B cell (primary cell): ENCODE measurements at regions not wholly inside any gene's neighbourhood (a gene's known extent, or its start where the extent isn't known, plus 50 kb on each side); places are given as distances from the start of the nearest gene placed in this dataset.

Experiments
- ATAC-seq: fragments of 200-7000 bp; cut with Tn5 transposase; one replicate; pipeline ENCODE4 v1.10.0; 2021; ENCODE audit warnings: low read depth, mild to moderate bottlenecking, moderate number of reproducible peaks, moderate library complexity
- CTCF ChIA-PET: fragments of 350-600 bp; sonication (Branson Sonifier 250); formaldehyde crosslinking; loops from one replicate; lab custom pipeline; 2021; ENCODE audit warnings: antibody characterized with exemption, inconsistent platforms; lab: Charles Lee
- POLR2A ChIA-PET: fragments of 350-600 bp; sonication (Branson Sonifier 250); formaldehyde crosslinking; loops from one replicate; lab custom pipeline; 2021; ENCODE audit warnings: antibody characterized with exemption; lab: Charles Lee
- DNase-seq: peaks from one replicate; pipeline ENCODE4 v3.0.0; 2013
- H2AFZ ChIP-seq: 2 replicates; pipeline ENCODE4 v1.6.1; 2012; ENCODE audit warnings: mild to moderate bottlenecking, low read depth, low read length; ENCODE audit not compliant: insufficient read depth, poor library complexity, severe bottlenecking
- H3K27ac ChIP-seq, 2 donors: 1 replicate in 1 of 2; 2 replicates in 1 of 2; pipeline ENCODE4 v1.5.1; 2012 to 2013; ENCODE audit warnings: low read length in 2 of 2, mild to moderate bottlenecking in 2 of 2, moderate library complexity in 1 of 2
- H3K27me3 ChIP-seq, 4 experiments: fragments of 200-600 bp in 1 of 4; sonication (generic) in 1 of 4; replicated peaks in 1 of 4; 1 replicate in 2 of 4; 2 replicates in 2 of 4; pipeline versions ENCODE4 v1.6.1 to v1.7.0; 2013 to 2016; ENCODE audit warnings: low read length in 3 of 4, mild to moderate bottlenecking in 2 of 4, mixed read lengths in 1 of 4, moderate library complexity in 1 of 4; ENCODE audit not compliant: insufficient read depth in 4 of 4, control insufficient read depth in 3 of 4; ENCODE audit errors: control extremely low read depth in 1 of 4
- H3K36me3 ChIP-seq, 2 experiments: replicated peaks in 1 of 2; 1 replicate in 1 of 2; 2 replicates in 1 of 2; pipeline versions ENCODE4 v1.6.1 to v1.7.1; 2013; ENCODE audit warnings: low read length in 1 of 2; ENCODE audit not compliant: insufficient read depth in 2 of 2, control insufficient read depth in 1 of 2; ENCODE audit errors: control extremely low read depth in 1 of 2, extremely low read depth in 1 of 2
- H3K4me1 ChIP-seq, 2 donors: fragments of 200-600 bp in 1 of 2; sonication (generic) in 1 of 2; 1 replicate in 1 of 2; 2 replicates in 1 of 2; pipeline versions ENCODE4 v1.5.1 to v1.6.1; 2013 to 2017; ENCODE audit warnings: low read length in 2 of 2; ENCODE audit not compliant: control insufficient read depth in 2 of 2, insufficient read depth in 2 of 2
- H3K4me2 ChIP-seq: replicated peaks from 2 replicates; pipeline ENCODE3; 2012; ENCODE audit warnings: mild to moderate bottlenecking, low read depth, low read length; ENCODE audit not compliant: poor library complexity, severe bottlenecking
- H3K4me3 ChIP-seq, 5 experiments: fragments of 200-600 bp in 1 of 5; sonication (generic) in 1 of 5; 1 replicate in 3 of 5; 2 replicates in 2 of 5; pipeline versions ENCODE4 v1.5.1 to v1.7.0; 2011 to 2016; ENCODE audit warnings: low read length in 4 of 5, mild to moderate bottlenecking in 4 of 5, low read depth in 2 of 5, control low read depth in 1 of 5, moderate library complexity in 1 of 5; ENCODE audit not compliant: insufficient read depth in 1 of 5; ENCODE audit errors: control extremely low read depth in 1 of 5, extremely low read depth in 1 of 5
- H3K79me2 ChIP-seq: fragments of 200-600 bp; sonication (generic); one replicate; pipeline ENCODE4 v1.6.0; 2016; ENCODE audit warnings: low read length; ENCODE audit not compliant: control insufficient read depth, insufficient read depth
- H3K9ac ChIP-seq: fragments of 200-600 bp; sonication (generic); 2 replicates; pipeline ENCODE4 v1.6.1; 2017; ENCODE audit warnings: mild to moderate bottlenecking, low read length, moderate library complexity
- H3K9me3 ChIP-seq, 3 donors: one replicate each; pipeline versions ENCODE4 v1.6.1 to v1.7.1; 2013; ENCODE audit warnings: low read length in 2 of 3; ENCODE audit not compliant: control insufficient read depth in 2 of 3, insufficient read depth in 1 of 3; ENCODE audit errors: control extremely low read depth in 1 of 3
- H4K20me1 ChIP-seq: 2 replicates; pipeline ENCODE4 v1.6.0; 2012; ENCODE audit warnings: mild to moderate bottlenecking, low read length; ENCODE audit not compliant: insufficient read depth, control insufficient read depth, poor library complexity, severe bottlenecking
- H3K27ac Mint-ChIP-seq: one replicate; pipeline ENCODE4 v1.8.0; 2021; ENCODE audit warnings: mixed read lengths
- H3K27me3 Mint-ChIP-seq: one replicate; pipeline ENCODE4 v1.8.0; 2021; ENCODE audit warnings: mixed read lengths
- H3K4me1 Mint-ChIP-seq: one replicate; pipeline ENCODE4 v1.8.0; 2021; ENCODE audit warnings: mixed read lengths
- H3K4me3 Mint-ChIP-seq: one replicate; pipeline ENCODE4 v1.8.0; 2021; ENCODE audit warnings: mixed read lengths
- H3K9me3 Mint-ChIP-seq: one replicate; pipeline ENCODE4 v1.8.0; 2022; ENCODE audit warnings: mixed read lengths; ENCODE audit not compliant: insufficient read depth
- CTCF ChIP-seq: fragments of 200-600 bp; IDR thresholded peaks from one replicate; pipeline ENCODE4 v1.8.0; 2022; ENCODE audit warnings: antibody characterized with exemption, mild to moderate bottlenecking
- EZH2 ChIP-seq: IDR thresholded peaks from 2 replicates; pipeline ENCODE4 v1.6.1; 2012; ENCODE audit warnings: borderline replicate concordance, low read depth, mild to moderate bottlenecking, moderate library complexity, low read length; ENCODE audit not compliant: insufficient read depth, poor library complexity, severe bottlenecking
- WGBS: methylation state at CpG from one replicate; pipeline ENCODE4 v1.1.5; 2013; ENCODE audit warnings: missing lambda C conversion rate; ENCODE audit not compliant: insufficient coverage; 5-methylcytosine and 5-hydroxymethylcytosine counted together
- intact Hi-C: fragments of 100-400 bp; cut with micrococcal nuclease; formaldehyde crosslinking; loops from one replicate; pipeline ENCODE4 v1.10.0; 2022

GRCh38 chrX:148382983-148383382 is 117.4 kb upstream of the AFF2 start:
- Histone ChIP-seq H3K4me2 (no peak overlapping the region), H3K9me3 (no peaks in the 10 kb centered on the region), H2AFZ (no peak overlapping the region), H3K27me3 (no peaks in the 10 kb centered on the region), H3K9ac (no peak overlapping the region), H3K79me2 (no peaks in the 10 kb centered on the region), H3K4me1 (peaks cover 20 to 21% of the 10 kb centered on the region in 2 donors), H3K27ac (no peak overlapping the region), H3K36me3 (no peaks in the 10 kb centered on the region), H4K20me1 (no peaks in the 10 kb centered on the region), H3K4me3 (no peak overlapping the region)
- DNase-seq: no peak
- WGBS: 100% methylated on average over 1 of the region's 2 CpGs
- CTCF ChIA-PET: no interaction called here
- no peak overlapping the region for H3K27ac Mint-ChIP-seq
- intact Hi-C loops: no loop called here
- ATAC-seq: no peak
- TF ChIP-seq CTCF: no peak
- no peak for TF ChIP-seq EZH2
- POLR2A ChIA-PET: no interaction called here
- peaks cover 27% of the 10 kb centered on the region for H3K4me1 Mint-ChIP-seq
- no peak overlapping the region for H3K4me3 Mint-ChIP-seq
- H3K27me3 Mint-ChIP-seq: no peaks in the 10 kb centered on the region
- no peaks in the 10 kb centered on the region for H3K9me3 Mint-ChIP-seq

- TF ChIP-seq EZH2 (no peak), CTCF (no peak)
- ATAC-seq: no peak
- no peaks in the 10 kb centered on the region for H3K36me3 ChIP-seq
Observed at GRCh38 chrX:148385471-148385870, 114.9 kb upstream of the AFF2 start.

More at GRCh38 chrX:148385471-148385870, 114.9 kb upstream of the AFF2 start:
- no CpG with 5 or more reads among the region's 2 CpGs for WGBS
- H3K9ac ChIP-seq: no peak overlapping the region
- no peak overlapping the region for H3K27ac ChIP-seq
- H3K4me1 Mint-ChIP-seq: peaks cover 24% of the 10 kb centered on the region
- no peaks in the 10 kb centered on the region for H3K27me3 Mint-ChIP-seq
- no peak overlapping the region for H3K4me3 Mint-ChIP-seq
- no peaks in the 10 kb centered on the region for H3K9me3 Mint-ChIP-seq
- POLR2A ChIA-PET: no interaction called here
- H3K4me2 ChIP-seq: no peak overlapping the region
- no peaks in the 10 kb centered on the region for H4K20me1 ChIP-seq
- no peak overlapping the region for H2AFZ ChIP-seq
- no peaks in the 10 kb centered on the region for H3K27me3 ChIP-seq
- no peak for DNase-seq
- no peak overlapping the region for H3K27ac Mint-ChIP-seq
- intact Hi-C loops: no loop called here
- no peak overlapping the region for H3K4me3 ChIP-seq
- H3K79me2 ChIP-seq: no peaks in the 10 kb centered on the region
- H3K4me1 ChIP-seq: peaks cover 13 to 18% of the 10 kb centered on the region in 2 donors
- CTCF ChIA-PET: no interaction called here
- H3K9me3 ChIP-seq: no peaks in the 10 kb centered on the region
